ENCODE measurements at regions not wholly inside any gene's neighbourhood (a gene's known extent, or its start where the extent isn't known, plus 50 kb on each side); places are given as distances from the start of the nearest gene placed in this dataset.

DNA sequence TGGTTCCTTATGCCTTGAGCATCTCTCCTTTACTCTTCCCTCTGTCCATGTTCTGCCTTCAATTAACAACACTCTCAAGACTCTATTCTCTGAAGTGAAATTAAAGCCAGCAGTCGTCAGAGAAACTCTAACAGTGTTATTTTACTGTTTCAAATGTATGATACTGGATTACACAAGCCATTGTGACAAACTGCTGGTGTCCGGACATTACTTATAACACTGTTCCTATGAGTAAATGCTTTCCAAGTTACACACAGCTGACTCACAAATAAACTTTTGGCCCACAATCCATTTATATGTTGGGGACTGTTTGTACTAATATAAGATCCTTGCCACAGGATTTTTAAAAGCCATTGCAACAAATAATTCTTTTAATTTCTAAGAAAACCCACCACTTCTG, 63.2 kb upstream of the GHR start:
- TF ChIP-seq POLR2A (IDR thresholded peaks at IDR 0.05; ENCODE audit: borderline replicate concordance, extremely low read depth, insufficient read depth, insufficient read length) = no peak
- TF ChIP-seq, protein P1, sequence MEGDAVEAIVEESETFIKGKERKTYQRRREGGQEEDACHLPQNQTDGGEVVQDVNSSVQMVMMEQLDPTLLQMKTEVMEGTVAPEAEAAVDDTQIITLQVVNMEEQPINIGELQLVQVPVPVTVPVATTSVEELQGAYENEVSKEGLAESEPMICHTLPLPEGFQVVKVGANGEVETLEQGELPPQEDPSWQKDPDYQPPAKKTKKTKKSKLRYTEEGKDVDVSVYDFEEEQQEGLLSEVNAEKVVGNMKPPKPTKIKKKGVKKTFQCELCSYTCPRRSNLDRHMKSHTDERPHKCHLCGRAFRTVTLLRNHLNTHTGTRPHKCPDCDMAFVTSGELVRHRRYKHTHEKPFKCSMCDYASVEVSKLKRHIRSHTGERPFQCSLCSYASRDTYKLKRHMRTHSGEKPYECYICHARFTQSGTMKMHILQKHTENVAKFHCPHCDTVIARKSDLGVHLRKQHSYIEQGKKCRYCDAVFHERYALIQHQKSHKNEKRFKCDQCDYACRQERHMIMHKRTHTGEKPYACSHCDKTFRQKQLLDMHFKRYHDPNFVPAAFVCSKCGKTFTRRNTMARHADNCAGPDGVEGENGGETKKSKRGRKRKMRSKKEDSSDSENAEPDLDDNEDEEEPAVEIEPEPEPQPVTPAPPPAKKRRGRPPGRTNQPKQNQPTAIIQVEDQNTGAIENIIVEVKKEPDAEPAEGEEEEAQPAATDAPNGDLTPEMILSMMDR (IDR thresholded peaks at IDR 0.05 in 2 of 3, conservative IDR thresholded peaks at IDR 0.05 in 1 of 3; ENCODE audit: borderline replicate concordance in 1 of 3, insufficient read depth in 1 of 3, low read depth in 2 of 3, low read length in 2 of 3) = no peak
